GM12865 (cell line): ENCODE measurements at regions not wholly inside any gene's neighbourhood (a gene's known extent, or its start where the extent isn't known, plus 50 kb on each side); places are given as distances from the start of the nearest gene placed in this dataset.
"Not testable (repeated sequence)": the region's sequence is repeated elsewhere in the genome, so short reads cannot be mapped to it uniquely, and the experiment has no call there.

Source experiments
- DNase-seq: peaks from one replicate; pipeline ENCODE4 v3.0.0; 2010; ENCODE audit warnings: low read depth
- H3K4me3 ChIP-seq: 2 replicates; pipeline ENCODE4 v1.5.1; 2011; ENCODE audit warnings: mild to moderate bottlenecking, low read depth, low read length, control low read depth
- CTCF ChIP-seq: IDR thresholded peaks from 2 replicates; pipeline ENCODE4 v1.5.1; 2011; ENCODE audit warnings: low read length, control low read depth, low read depth, inconsistent platforms; ENCODE audit not compliant: insufficient read depth; ENCODE audit errors: missing control alignments

- no peak for DNase-seq
- H3K4me3 ChIP-seq = no peak overlapping the region
- no peak for TF ChIP-seq CTCF
Observed at GRCh38 chr11:134597452-134597851, 185.4 kb upstream of the B3GAT1 start.

GRCh38 chr11:134596404-134596803, 184.4 kb upstream of the B3GAT1 start:
- DNase-seq = no peak
- H3K4me3 ChIP-seq = no peak overlapping the region
- TF ChIP-seq CTCF = no peak

- DNase-seq = peak; percentile 55
- peak; percentile 73 for TF ChIP-seq CTCF
- H3K4me3 ChIP-seq = no peak overlapping the region
Observed at GRCh38 chr11:134592391-134592990, 180.4 kb upstream of the B3GAT1 start.

- TF ChIP-seq CTCF = no peak
- H3K4me3 ChIP-seq = no peak overlapping the region
- DNase-seq = no peak
Observed at GRCh38 chr11:134591338-134591737, 179.3 kb upstream of the B3GAT1 start.

GRCh38 chr11:134589129-134589528, 177.1 kb upstream of the B3GAT1 start:
- no peak overlapping the region for H3K4me3 ChIP-seq
- no peak for TF ChIP-seq CTCF
- no peak for DNase-seq

- not testable (repeated sequence) for DNase-seq, H3K4me3 ChIP-seq
Observed at GRCh38 chr11:134588460-134589110, 176.5 kb upstream of the B3GAT1 start.

- no peak overlapping the region for H3K4me3 ChIP-seq
- TF ChIP-seq CTCF = no peak
- no peak for DNase-seq
Observed at GRCh38 chr11:134587345-134587744, 175.3 kb upstream of the B3GAT1 start.
